Esophagus squamous epithelium (tissue), 4 donors: ENCODE measurements at regions not wholly inside any gene's neighbourhood (a gene's known extent, or its start where the extent isn't known, plus 50 kb on each side); places are given as distances from the start of the nearest gene placed in this dataset.

Experiments
- CTCF ChIP-seq, 6 experiments: fragments of 450-650 bp in 4 of 6; fragments of 200-600 bp in 2 of 6; sonication (generic) in 2 of 6; IDR thresholded peaks; one replicate each; pipeline ENCODE4 v1.5.1; 2016 to 2019; ENCODE audit warnings: antibody characterized with exemption in 6 of 6, mild to moderate bottlenecking in 4 of 6, moderate library complexity in 4 of 6
- POLR2A ChIP-seq, 4 donors: fragments of 450-650 bp; IDR thresholded peaks; one replicate each; pipeline ENCODE4 v1.6.1; 2017; ENCODE audit warnings: antibody characterized with exemption in 4 of 4, mild to moderate bottlenecking in 4 of 4, moderate library complexity in 3 of 4

DNA sequence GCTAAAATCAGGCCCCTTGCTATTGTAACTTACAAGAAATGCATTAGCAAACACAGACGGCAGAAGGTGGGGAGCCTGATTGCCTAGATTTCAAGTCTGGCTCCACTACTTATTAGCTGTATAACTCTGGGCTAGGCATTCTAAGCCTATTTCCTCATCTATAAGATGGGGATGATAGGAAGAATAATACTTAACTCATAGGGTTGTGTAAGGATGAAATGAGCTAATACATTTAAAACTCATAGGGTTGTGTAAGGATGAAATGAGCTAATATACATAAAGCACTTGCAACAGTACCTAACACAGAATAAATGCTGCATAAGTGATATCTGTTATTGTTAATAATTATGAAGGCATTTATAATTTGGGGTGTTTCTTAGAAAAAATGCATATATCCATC lies 60.1 kb upstream of the DIO2 start:
- TF ChIP-seq POLR2A (IDR thresholded peaks at IDR 0.05) (no peak), CTCF (IDR thresholded peaks at IDR 0.05) (no peak)
